HCT116 (cell line): ENCODE measurements at regions not wholly inside any gene's neighbourhood (a gene's known extent, or its start where the extent isn't known, plus 50 kb on each side); places are given as distances from the start of the nearest gene placed in this dataset.

ENCODE experiments used
- ATAC-seq: fragments of 200-7000 bp; cut with Tn5 transposase; 2 replicates; pipeline ENCODE4 v1.9.1; 2020; ENCODE audit warnings: mild to moderate bottlenecking, moderate library complexity
- BruUV-seq: library from RNA; stranded (reverse); fragments of 400-500 nt; replicated peaks from 2 replicates; lab custom pipeline; 2021; lab: Mats Ljungman, UMichigan
- CTCF ChIA-PET: fragments of 300-600 bp; sonication (Branson Sonifier 250); formaldehyde crosslinking; loops from one replicate; lab custom pipeline; 2021; ENCODE audit warnings: antibody characterized with exemption; lab: Charles Lee
- POLR2A ChIA-PET: fragments of 300-600, 350-600 bp; sonication (Branson Sonifier 250); formaldehyde crosslinking; loops from one replicate; lab custom pipeline; 2021; ENCODE audit warnings: antibody characterized with exemption; lab: Charles Lee
- RAD21 ChIA-PET, 2 experiments: fragments of 300-600 bp; sonication (Branson Sonifier 250); formaldehyde crosslinking; loops; one replicate each; lab custom pipeline; 2023; ENCODE audit warnings: low total read pairs in 2 of 2; ENCODE audit not compliant: uncharacterized antibody in 2 of 2, unreplicated experiment in 2 of 2, low non-redundant PET in 1 of 2; lab: Charles Lee
- DNase-seq: peaks from one replicate; pipeline ENCODE4 v3.0.0-alpha.2; 2010; ENCODE audit warnings: low read depth, low spot score
- H2AFZ ChIP-seq: fragments of 200-600 bp; shearing (Covaris generic), sonication (generic); 2 replicates; pipeline ENCODE4 v1.6.1; 2017; ENCODE audit warnings: low read depth, mixed run types, mixed read lengths, antibody characterized with exemption, low read length; ENCODE audit not compliant: poor library complexity, severe bottlenecking
- H3K27ac ChIP-seq: 2 replicates; pipeline ENCODE4 v1.5.1; 2012; ENCODE audit warnings: low read depth, low read length
- H3K27me3 ChIP-seq: fragments of 200-600 bp; sonication (generic); 2 replicates; pipeline ENCODE4 v1.6.1; 2016; ENCODE audit warnings: mixed run types, low read length, mixed read lengths; ENCODE audit not compliant: insufficient read depth
- H3K36me3 ChIP-seq, 2 experiments: fragments of 200-500 bp in 1 of 2; fragments of 200-600 bp in 1 of 2; sonication (Bioruptor generic) in 1 of 2; sonication (generic) in 1 of 2; 2 replicates each; pipeline versions ENCODE4 v1.5.1 to v1.6.1; 2014 to 2016; ENCODE audit warnings: low read length in 2 of 2, inconsistent platforms in 1 of 2, mixed read lengths in 1 of 2, mixed run types in 1 of 2; ENCODE audit not compliant: insufficient read depth in 2 of 2, control insufficient read depth in 1 of 2
- H3K4me1 ChIP-seq, 2 experiments: fragments of 200-600 bp in 1 of 2; sonication (generic) in 1 of 2; 2 replicates each; pipeline versions ENCODE4 v1.5.1 to v1.6.1; 2012 to 2017; ENCODE audit warnings: low read length in 2 of 2, inconsistent platforms in 1 of 2, mild to moderate bottlenecking in 1 of 2, mixed read lengths in 1 of 2, mixed run types in 1 of 2, moderate library complexity in 1 of 2; ENCODE audit not compliant: insufficient read depth in 2 of 2, control insufficient read depth in 1 of 2
- H3K4me2 ChIP-seq: fragments of 200-600 bp; sonication (generic); 2 replicates; pipeline ENCODE4 v1.6.1; 2017; ENCODE audit warnings: mixed run types, low read length, mixed read lengths
- H3K4me3 ChIP-seq, 2 experiments: fragments of 200-600 bp in 1 of 2; sonication (generic) in 1 of 2; replicated peaks in 1 of 2; 2 replicates each; pipeline ENCODE4 v1.5.1; 2011 to 2016; ENCODE audit warnings: low read length in 2 of 2, control low read depth in 1 of 2, low read depth in 1 of 2, mild to moderate bottlenecking in 1 of 2, mixed read lengths in 1 of 2, mixed run types in 1 of 2
- H3K79me2 ChIP-seq: fragments of 200-600 bp; sonication (generic); 2 replicates; pipeline ENCODE4 v1.6.1; 2017; ENCODE audit warnings: mild to moderate bottlenecking, mixed run types, low read length, moderate library complexity, mixed read lengths; ENCODE audit not compliant: insufficient read depth
- H3K9ac ChIP-seq: fragments of 200-600 bp; sonication (generic); 2 replicates; pipeline ENCODE4 v1.6.1; 2016; ENCODE audit warnings: low read length, mixed read lengths
- H3K9me2 ChIP-seq: fragments of 200-600 bp; sonication (generic), shearing (Covaris generic); 2 replicates; pipeline ENCODE4 v1.6.1; 2017; ENCODE audit warnings: mixed run types, mild to moderate bottlenecking, moderate library complexity; ENCODE audit not compliant: insufficient read depth
- H3K9me3 ChIP-seq, 2 experiments: fragments of 200-500 bp in 1 of 2; fragments of 200-600 bp in 1 of 2; sonication (Bioruptor generic) in 1 of 2; sonication (generic) in 1 of 2; 2 replicates each; pipeline ENCODE4 v1.6.1; 2014 to 2017; ENCODE audit warnings: low read length in 2 of 2, mixed read lengths in 2 of 2, inconsistent platforms in 1 of 2, low read depth in 1 of 2, mild to moderate bottlenecking in 1 of 2, mixed run types in 1 of 2, moderate library complexity in 1 of 2; ENCODE audit not compliant: control insufficient read depth in 1 of 2, insufficient read depth in 1 of 2
- H4K20me1 ChIP-seq: fragments of 200-600 bp; sonication (generic), shearing (Covaris generic); 2 replicates; pipeline ENCODE4 v1.6.1; 2017; ENCODE audit warnings: mixed run types, mild to moderate bottlenecking, moderate library complexity; ENCODE audit not compliant: insufficient read depth
- CBX3 ChIP-seq: IDR thresholded peaks from 2 replicates; pipeline ENCODE4 v1.6.1; 2012; ENCODE audit warnings: low read depth
- CEBPB ChIP-seq: IDR thresholded peaks from 2 replicates; pipeline ENCODE4 v1.6.1; 2012; ENCODE audit warnings: low read depth
- EGR1 ChIP-seq: IDR thresholded peaks from 2 replicates; pipeline ENCODE4 v1.6.1; 2012; ENCODE audit warnings: low read depth
- ELF1 ChIP-seq: IDR thresholded peaks from 2 replicates; pipeline ENCODE4 v1.6.1; 2012; ENCODE audit warnings: low read depth, borderline replicate concordance
- EZH2 ChIP-seq: fragments of 200-600 bp; sonication (generic); IDR thresholded peaks from 2 replicates; pipeline ENCODE4 v1.6.1; 2017; ENCODE audit warnings: antibody characterized with exemption, mixed run types
- EZH2phosphoT487 ChIP-seq: fragments of 200-600 bp; IDR thresholded peaks from 2 replicates; pipeline ENCODE4 v1.6.1; 2018; ENCODE audit warnings: antibody characterized with exemption, borderline replicate concordance
- FOSL1 ChIP-seq: IDR thresholded peaks from 2 replicates; pipeline ENCODE4 v1.6.1; 2012; ENCODE audit warnings: low read depth
- JUND ChIP-seq: IDR thresholded peaks from 2 replicates; pipeline ENCODE4 v1.6.1; 2012
- MAX ChIP-seq: IDR thresholded peaks from 2 replicates; pipeline ENCODE4 v1.6.1; 2012
- POLR2A ChIP-seq: IDR thresholded peaks from 2 replicates; pipeline ENCODE4 v1.7.0; 2011; ENCODE audit warnings: borderline replicate concordance; ENCODE audit not compliant: insufficient read depth, insufficient read length; ENCODE audit errors: extremely low read depth
- POLR2AphosphoS5 ChIP-seq: IDR thresholded peaks from 2 replicates; pipeline ENCODE4 v1.6.1; 2011; ENCODE audit warnings: mild to moderate bottlenecking, low read depth, low read length, moderate library complexity
- RAD21 ChIP-seq: IDR thresholded peaks from 2 replicates; pipeline ENCODE4 v1.6.1; 2012; ENCODE audit warnings: low read depth, mild to moderate bottlenecking
- REST ChIP-seq: IDR thresholded peaks from 2 replicates; pipeline ENCODE4 v1.6.1; 2012; ENCODE audit warnings: low read depth
- SIN3A ChIP-seq: IDR thresholded peaks from 2 replicates; pipeline ENCODE4 v1.6.1; 2012; ENCODE audit warnings: low read depth
- SP1 ChIP-seq: IDR thresholded peaks from 2 replicates; pipeline ENCODE4 v1.6.1; 2012; ENCODE audit warnings: low read depth
- SRF ChIP-seq: IDR thresholded peaks from 2 replicates; pipeline ENCODE4 v1.6.1; 2012; ENCODE audit warnings: low read depth
- ZFX ChIP-seq: fragments of 450-650 bp; IDR thresholded peaks from 2 replicates; pipeline ENCODE4 v1.6.1; 2017
- ZNF274 ChIP-seq: fragments of 200-500 bp; sonication (Bioruptor generic); IDR thresholded peaks from 2 replicates; pipeline ENCODE4 v1.6.1; 2014; ENCODE audit warnings: mild to moderate bottlenecking, low read depth, low read length, inconsistent platforms
- intact Hi-C: fragments of 100-400 bp; cut with micrococcal nuclease; formaldehyde crosslinking; loops from 2 replicates; pipeline ENCODE4 v1.10.0; 2022
- TF ChIP-seq, protein P1 (sequence below): IDR thresholded peaks from 2 replicates; pipeline ENCODE4 v1.6.1; 2011; ENCODE audit warnings: mild to moderate bottlenecking, low read length, moderate library complexity; ENCODE audit not compliant: insufficient replicate concordance; ENCODE audit errors: extremely low read depth

GRCh38 chr10:130910848-130911247 lies 400.7 kb downstream of the TCERG1L start:
- Histone ChIP-seq H2AFZ (no peak overlapping the region), H3K9me2 (no peaks in the 10 kb centered on the region), H3K27me3 (no peaks in the 10 kb centered on the region), H3K36me3 (no peaks in the 10 kb centered on the region), H3K4me3 (no peak overlapping the region), H3K9me3 (no peaks in the 10 kb centered on the region), H4K20me1 (no peaks in the 10 kb centered on the region), H3K27ac (no peak overlapping the region), H3K9ac (no peak overlapping the region), H3K4me1 (no peaks in the 10 kb centered on the region), H3K4me2 (no peak overlapping the region), H3K79me2 (no peaks in the 10 kb centered on the region)
- TF ChIP-seq, protein P1, sequence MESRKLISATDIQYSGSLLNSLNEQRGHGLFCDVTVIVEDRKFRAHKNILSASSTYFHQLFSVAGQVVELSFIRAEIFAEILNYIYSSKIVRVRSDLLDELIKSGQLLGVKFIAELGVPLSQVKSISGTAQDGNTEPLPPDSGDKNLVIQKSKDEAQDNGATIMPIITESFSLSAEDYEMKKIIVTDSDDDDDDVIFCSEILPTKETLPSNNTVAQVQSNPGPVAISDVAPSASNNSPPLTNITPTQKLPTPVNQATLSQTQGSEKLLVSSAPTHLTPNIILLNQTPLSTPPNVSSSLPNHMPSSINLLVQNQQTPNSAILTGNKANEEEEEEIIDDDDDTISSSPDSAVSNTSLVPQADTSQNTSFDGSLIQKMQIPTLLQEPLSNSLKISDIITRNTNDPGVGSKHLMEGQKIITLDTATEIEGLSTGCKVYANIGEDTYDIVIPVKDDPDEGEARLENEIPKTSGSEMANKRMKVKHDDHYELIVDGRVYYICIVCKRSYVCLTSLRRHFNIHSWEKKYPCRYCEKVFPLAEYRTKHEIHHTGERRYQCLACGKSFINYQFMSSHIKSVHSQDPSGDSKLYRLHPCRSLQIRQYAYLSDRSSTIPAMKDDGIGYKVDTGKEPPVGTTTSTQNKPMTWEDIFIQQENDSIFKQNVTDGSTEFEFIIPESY: no peak
- TF ChIP-seq SRF: no peak
- no peak for TF ChIP-seq CEBPB
- TF ChIP-seq FOSL1: no peak
- ChIA-PET RAD21 (no interaction called here), CTCF (no interaction called here), POLR2A (no interaction called here)
- DNase-seq: no peak
- intact Hi-C loops: no loop called here
- no TSS peak for BruUV-seq
- ATAC-seq: no peak

DNA sequence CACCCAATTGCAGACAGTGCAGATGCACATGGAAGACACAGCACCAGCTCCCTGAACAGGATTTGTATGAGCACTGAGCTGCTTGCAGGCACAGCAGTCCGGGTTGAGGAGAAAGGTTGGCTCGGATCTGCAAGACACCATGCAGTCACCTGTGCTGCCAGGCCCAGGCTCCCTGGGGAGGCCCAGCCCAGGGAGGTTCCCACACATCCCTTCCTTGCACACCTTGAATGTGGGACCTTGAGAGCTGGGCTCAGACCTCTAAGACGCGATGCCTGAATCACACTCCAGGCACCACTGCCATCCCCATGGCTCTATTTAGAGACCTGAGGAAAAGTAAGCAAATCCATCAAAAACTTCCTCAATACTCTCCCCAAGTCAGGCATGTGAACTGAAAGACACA lies 397.7 kb downstream of the TCERG1L start:
- Histone ChIP-seq H3K36me3 (no peaks in the 10 kb centered on the region), H3K27me3 (no peaks in the 10 kb centered on the region), H3K79me2 (no peaks in the 10 kb centered on the region), H3K4me1 (no peaks in the 10 kb centered on the region), H3K9me3 (no peaks in the 10 kb centered on the region), H3K4me2 (no peak overlapping the region), H3K9ac (no peak overlapping the region), H3K9me2 (no peaks in the 10 kb centered on the region), H2AFZ (no peak overlapping the region), H3K4me3 (no peak overlapping the region), H3K27ac (no peak overlapping the region), H4K20me1 (no peaks in the 10 kb centered on the region)
- BruUV-seq: no TSS peak
- ATAC-seq (no peak), DNase-seq (no peak)
- POLR2A ChIA-PET: no interaction called here
- RAD21 ChIA-PET: no interaction called here
- intact Hi-C loops: no loop called here
- CTCF ChIA-PET: no interaction called here
- TF ChIP-seq POLR2A (no peak), EZH2 (no peak), POLR2AphosphoS5 (no peak), REST (no peak), JUND (no peak), ZFX (no peak), EZH2phosphoT487 (no peak), SRF (no peak), ELF1 (no peak), SIN3A (no peak), FOSL1 (no peak), CBX3 (no peak), ZNF274 (no peak), MAX (no peak), EGR1 (no peak), RAD21 (no peak), SP1 (no peak)
